ENCODE measurements at regions not wholly inside any gene's neighbourhood (a gene's known extent, or its start where the extent isn't known, plus 50 kb on each side); places are given as distances from the start of the nearest gene placed in this dataset.

- no peak for DNase-seq (ENCODE audit: low spot score in 2 of 2)
- intact Hi-C loops (cut with DNase I; ENCODE audit: low total_unique reads): no loop called here
Measured at GRCh38 chr1:224519874-224520273, 85.3 kb upstream of the WDR26 start.

GRCh38 chr1:224520808-224521207 lies 86.2 kb upstream of the WDR26 start:
- Histone ChIP-seq H3K27ac (no peak overlapping the region), H3K27me3 (no peaks in the 10 kb centered on the region), H3K9me3 (no peaks in the 10 kb centered on the region), H3K36me3 (no peaks in the 10 kb centered on the region), H3K4me1 (no peaks in the 10 kb centered on the region), H3K4me3 (no peak overlapping the region)
- intact Hi-C loops (cut with DNase I; ENCODE audit: low total_unique reads): no loop called here
- DNase-seq (ENCODE audit: low spot score in 2 of 2): no peak
- TF ChIP-seq POLR2A (IDR thresholded peaks at IDR 0.05) (no peak), POLR2AphosphoS5 (IDR thresholded peaks at IDR 0.05) (no peak), CTCF (IDR thresholded peaks at IDR 0.05) (no peak)

More at GRCh38 chr1:224519874-224520273, 85.3 kb upstream of the WDR26 start:
- H3K27me3 ChIP-seq: no peaks in the 10 kb centered on the region
- no peaks in the 10 kb centered on the region for H3K36me3 ChIP-seq
- no peak overlapping the region for H3K27ac ChIP-seq
- H3K4me3 ChIP-seq: no peak overlapping the region
- no peaks in the 10 kb centered on the region for H3K9me3 ChIP-seq
- TF ChIP-seq CTCF (IDR thresholded peaks at IDR 0.05): no peak
- no peak for TF ChIP-seq POLR2A (IDR thresholded peaks at IDR 0.05)
- no peak for TF ChIP-seq POLR2AphosphoS5 (IDR thresholded peaks at IDR 0.05)
- H3K4me1 ChIP-seq: no peaks in the 10 kb centered on the region

- no peaks in the 10 kb centered on the region for H3K9me3 ChIP-seq
- no peaks in the 10 kb centered on the region for H3K27me3 ChIP-seq
- no peaks in the 10 kb centered on the region for H3K36me3 ChIP-seq
- intact Hi-C loops (cut with DNase I; ENCODE audit: low total_unique reads): no loop called here
- no peak for DNase-seq (ENCODE audit: low spot score in 2 of 2)
- TF ChIP-seq CTCF (IDR thresholded peaks at IDR 0.05): no peak
- no peak for TF ChIP-seq POLR2AphosphoS5 (IDR thresholded peaks at IDR 0.05)
- TF ChIP-seq POLR2A (IDR thresholded peaks at IDR 0.05): no peak
- H3K4me1 ChIP-seq: no peaks in the 10 kb centered on the region
- H3K27ac ChIP-seq: no peak overlapping the region
- no peak overlapping the region for H3K4me3 ChIP-seq
Measured at GRCh38 chr1:224521904-224522734, 87.5 kb upstream of the WDR26 start.

- Histone ChIP-seq H3K27me3 (no peaks in the 10 kb centered on the region), H3K4me3 (no peak overlapping the region), H3K9me3 (no peaks in the 10 kb centered on the region), H3K36me3 (no peaks in the 10 kb centered on the region), H3K4me1 (no peaks in the 10 kb centered on the region), H3K27ac (no peak overlapping the region)
- TF ChIP-seq CTCF (IDR thresholded peaks at IDR 0.05) (no peak), POLR2AphosphoS5 (IDR thresholded peaks at IDR 0.05) (no peak), POLR2A (IDR thresholded peaks at IDR 0.05) (no peak)
- intact Hi-C loops (cut with DNase I; ENCODE audit: low total_unique reads): no loop called here
- DNase-seq (ENCODE audit: low spot score in 2 of 2): no peak
Measured at GRCh38 chr1:224523676-224524075, 89.1 kb upstream of the WDR26 start.

GRCh38 chr1:224524679-224525078 lies 90.1 kb upstream of the WDR26 start:
- intact Hi-C loops (cut with DNase I; ENCODE audit: low total_unique reads): no loop called here
- no peak for TF ChIP-seq CTCF (IDR thresholded peaks at IDR 0.05)
- TF ChIP-seq POLR2A (IDR thresholded peaks at IDR 0.05): no peak
- no peak for TF ChIP-seq POLR2AphosphoS5 (IDR thresholded peaks at IDR 0.05)
- no peaks in the 10 kb centered on the region for H3K36me3 ChIP-seq
- H3K9me3 ChIP-seq: no peaks in the 10 kb centered on the region
- no peaks in the 10 kb centered on the region for H3K27me3 ChIP-seq
- no peak for DNase-seq (ENCODE audit: low spot score in 2 of 2)
- no peak overlapping the region for H3K4me3 ChIP-seq
- no peak overlapping the region for H3K27ac ChIP-seq
- no peaks in the 10 kb centered on the region for H3K4me1 ChIP-seq
